Activated CD4-positive, alpha-beta memory T cell treated with anti-CD3 and anti-CD28 coated beads for 36 hours (primary cell): ENCODE measurements at regions not wholly inside any gene's neighbourhood (a gene's known extent, or its start where the extent isn't known, plus 50 kb on each side); places are given as distances from the start of the nearest gene placed in this dataset.
A peak's percentile ranks its signal among the peaks of the same experiment; 100 is the strongest.
"Not testable (repeated sequence)": the region's sequence is repeated elsewhere in the genome, so short reads cannot be mapped to it uniquely, and the experiment has no call there.

Experiments
- CTCF ChIA-PET: fragments of 350-600 bp; sonication (Branson Sonifier 250); formaldehyde crosslinking; loops from one replicate; lab custom pipeline; 2021; ENCODE audit warnings: antibody characterized with exemption, inconsistent platforms; lab: Charles Lee
- POLR2A ChIA-PET: fragments of 350-600 bp; sonication (Branson Sonifier 250); formaldehyde crosslinking; loops from one replicate; lab custom pipeline; 2021; ENCODE audit warnings: antibody characterized with exemption; lab: Charles Lee
- DNase-seq: peaks from one replicate; pipeline ENCODE4 v3.0.0-alpha.2; 2020
- H3K27ac Mint-ChIP-seq: one replicate; pipeline ENCODE4 v1.8.0; 2021; ENCODE audit warnings: mixed read lengths
- H3K27me3 Mint-ChIP-seq: one replicate; pipeline ENCODE4 v1.8.0; 2021; ENCODE audit warnings: mixed read lengths
- H3K36me3 Mint-ChIP-seq: one replicate; pipeline ENCODE4 v1.8.0; 2021; ENCODE audit warnings: mixed read lengths
- H3K4me1 Mint-ChIP-seq: one replicate; pipeline ENCODE4 v1.8.0; 2021; ENCODE audit warnings: low read depth, mixed read lengths
- H3K4me3 Mint-ChIP-seq: one replicate; pipeline ENCODE4 v1.8.0; 2021; ENCODE audit warnings: mild to moderate bottlenecking, mixed read lengths
- H3K9me3 Mint-ChIP-seq: one replicate; pipeline ENCODE4 v1.8.0; 2021; ENCODE audit warnings: mixed read lengths
- intact Hi-C: fragments of 100-400 bp; cut with micrococcal nuclease; formaldehyde crosslinking; loops from one replicate; pipeline ENCODE4 v1.15.1; 2023

- ChIA-PET CTCF (interaction anchor here (0.6 to 1.4 kb wide), 3 partner anchors 10 to 54 kb away, joined by 4 to 6 read pairs (median 4); no protein-coding TSS in a partner anchor), POLR2A (interaction anchor here (1.1 to 3.3 kb wide), 4 partner anchors 16 to 33 kb away, joined by 3 to 51 read pairs (median 10); no protein-coding TSS in a partner anchor)
- H3K27me3 Mint-ChIP-seq: no peaks in the 10 kb centered on the region
- no peak overlapping the region for H3K4me3 Mint-ChIP-seq
- no peaks in the 10 kb centered on the region for H3K9me3 Mint-ChIP-seq
- peaks cover 68% of the 10 kb centered on the region for H3K4me1 Mint-ChIP-seq
- peaks cover 2% of the 10 kb centered on the region for H3K36me3 Mint-ChIP-seq
- peak overlapping the region; percentile 48 for H3K27ac Mint-ChIP-seq
- peak; percentile 51 for DNase-seq
- intact Hi-C loops: loop anchor here (1.0 kb wide), 1 partner anchor 33 kb away; no protein-coding TSS in a partner anchor
Measured at GRCh38 chr13:42373048-42373812, 101.3 kb downstream of the AKAP11 start.

GRCh38 chr13:42375663-42376062 lies 103.7 kb downstream of the AKAP11 start:
- H3K36me3 Mint-ChIP-seq: peaks cover 2% of the 10 kb centered on the region
- H3K4me3 Mint-ChIP-seq: no peak overlapping the region
- peak overlapping the region; percentile 18 for H3K27ac Mint-ChIP-seq
- no peak for DNase-seq
- peaks cover 68% of the 10 kb centered on the region for H3K4me1 Mint-ChIP-seq
- POLR2A ChIA-PET: interaction anchor here (3.3 kb wide), 1 partner anchor 19 kb away, joined by 51 read pairs; no protein-coding TSS in a partner anchor
- H3K27me3 Mint-ChIP-seq: no peaks in the 10 kb centered on the region
- CTCF ChIA-PET: interaction anchor here (1.2 kb wide), 1 partner anchor 20 kb away, joined by 3 read pairs; no protein-coding TSS in a partner anchor
- intact Hi-C loops: loop anchor here (2.0 kb wide), 1 partner anchor 41 kb away; no protein-coding TSS in a partner anchor
- no peaks in the 10 kb centered on the region for H3K9me3 Mint-ChIP-seq

DNA sequence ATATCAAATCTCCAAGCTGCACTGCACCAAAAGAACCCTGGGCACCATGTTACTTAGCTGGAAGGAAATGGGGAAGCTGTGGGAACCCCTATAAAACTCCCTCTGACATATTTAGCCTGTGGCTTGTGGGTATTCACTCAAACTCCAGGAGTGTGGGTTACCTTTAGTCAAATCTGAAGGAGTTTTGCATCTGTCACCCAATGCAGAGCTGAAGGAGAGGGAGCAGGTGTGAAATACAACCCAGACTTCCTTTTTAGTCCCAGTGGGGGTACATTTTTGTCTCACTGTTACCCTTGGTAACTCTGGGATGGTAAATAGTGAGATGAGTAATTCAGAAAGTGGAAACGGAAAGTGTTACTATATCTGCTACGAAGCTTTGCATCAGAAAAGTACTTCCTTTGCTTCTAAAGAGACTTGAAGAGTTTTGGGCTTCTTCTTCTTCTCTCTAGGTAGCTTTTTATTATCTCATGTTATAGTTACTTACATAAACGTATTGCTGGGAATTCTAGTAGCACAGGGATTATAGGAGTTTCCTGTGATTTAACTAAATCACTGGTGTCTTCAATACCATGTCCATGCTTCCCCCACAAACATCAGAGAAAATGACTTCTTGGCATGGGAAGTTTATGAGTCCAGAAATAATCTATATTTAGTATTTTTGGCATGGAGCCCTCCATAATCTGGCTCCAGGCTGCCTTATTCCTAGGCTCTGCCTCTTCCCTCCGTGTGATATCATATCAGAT lies 105.9 kb downstream of the AKAP11 start:
- DNase-seq: peak; percentile 61
- Mint-ChIP-seq H3K27ac (peak overlapping the region; percentile 92), H3K4me1 (peaks cover 61% of the 10 kb centered on the region), H3K4me3 (peak overlapping the region; percentile 30), H3K27me3 (no peaks in the 10 kb centered on the region), H3K36me3 (peaks cover 2% of the 10 kb centered on the region), H3K9me3 (peaks cover 4% of the 10 kb centered on the region)
- intact Hi-C loops: loop anchor here (1.0 to 2.0 kb wide), 7 partner anchors 9 to 119 kb away; no protein-coding TSS in a partner anchor
- CTCF ChIA-PET: interaction anchor here (0.7 to 1.8 kb wide), 5 partner anchors 8 to 28 kb away, joined by 4 to 18 read pairs (median 5); no protein-coding TSS in a partner anchor
- POLR2A ChIA-PET: interaction anchor here (0.6 to 3.3 kb wide), 16 partner anchors 8 to 1317 kb away, joined by 3 to 128 read pairs (median 5); partner anchors contain the start of gene WBP4

GRCh38 chr13:42378383-42378780 lies 106.4 kb downstream of the AKAP11 start:
- POLR2A ChIA-PET: interaction anchor here (0.6 to 3.3 kb wide), 13 partner anchors 9 to 1317 kb away, joined by 3 to 128 read pairs (median 5); partner anchors contain the start of gene WBP4
- Mint-ChIP-seq H3K36me3 (peaks cover 2% of the 10 kb centered on the region), H3K27ac (peak overlapping the region; percentile 92), H3K27me3 (no peaks in the 10 kb centered on the region), H3K4me3 (peak overlapping the region; percentile 30), H3K4me1 (peaks cover 55% of the 10 kb centered on the region), H3K9me3 (peaks cover 4% of the 10 kb centered on the region)
- intact Hi-C loops: loop anchor here (1.0 kb wide), 2 partner anchors 15 to 119 kb away; no protein-coding TSS in a partner anchor
- peak; percentile 56 for DNase-seq
- CTCF ChIA-PET: interaction anchor here (1.3 to 1.8 kb wide), 4 partner anchors 15 to 28 kb away, joined by 4 to 18 read pairs (median 5); no protein-coding TSS in a partner anchor

GRCh38 chr13:42379241-42379640 lies 107.3 kb downstream of the AKAP11 start:
- POLR2A ChIA-PET: interaction anchor here (1.1 to 3.3 kb wide), 4 partner anchors 14 to 23 kb away, joined by 9 to 128 read pairs (median 32); no protein-coding TSS in a partner anchor
- no peak for DNase-seq
- no peak overlapping the region for H3K4me3 Mint-ChIP-seq
- no peaks in the 10 kb centered on the region for H3K27me3 Mint-ChIP-seq
- CTCF ChIA-PET: no interaction called here
- H3K36me3 Mint-ChIP-seq: peaks cover 2% of the 10 kb centered on the region
- H3K27ac Mint-ChIP-seq: peak overlapping the region; percentile 92
- intact Hi-C loops: no loop called here
- H3K9me3 Mint-ChIP-seq: peaks cover 4% of the 10 kb centered on the region
- peaks cover 55% of the 10 kb centered on the region for H3K4me1 Mint-ChIP-seq

GRCh38 chr13:42380420-42381164 lies 108.6 kb downstream of the AKAP11 start:
- Mint-ChIP-seq H3K4me3 (peak overlapping the region; percentile 45), H3K4me1 (peaks cover 54% of the 10 kb centered on the region), H3K27ac (peak overlapping the region; percentile 46), H3K9me3 (peaks cover 6% of the 10 kb centered on the region), H3K36me3 (peaks cover 2% of the 10 kb centered on the region), H3K27me3 (no peaks in the 10 kb centered on the region)
- CTCF ChIA-PET: interaction anchor here (0.6 to 2.1 kb wide), 3 partner anchors 12 to 127 kb away, joined by 3 to 8 read pairs (median 3); no protein-coding TSS in a partner anchor
- peak; percentile 40 for DNase-seq
- intact Hi-C loops: no loop called here
- POLR2A ChIA-PET: interaction anchor here (1.1 to 2.8 kb wide), 3 partner anchors 11 to 15 kb away, joined by 5 to 16 read pairs (median 9); no protein-coding TSS in a partner anchor

GRCh38 chr13:42381165-42381425 lies 109.1 kb downstream of the AKAP11 start:
- H3K4me1 Mint-ChIP-seq: peaks cover 49% of the 10 kb centered on the region

GRCh38 chr13:42381426-42381825 lies 109.5 kb downstream of the AKAP11 start:
- H3K27me3 Mint-ChIP-seq, DNase-seq, H3K27ac Mint-ChIP-seq, H3K4me3 Mint-ChIP-seq, H3K9me3 Mint-ChIP-seq, intact Hi-C loops, H3K36me3 Mint-ChIP-seq: not testable (repeated sequence)
- ChIA-PET CTCF (interaction anchor here (0.6 to 2.1 kb wide), 3 partner anchors 9 to 126 kb away, joined by 3 to 8 read pairs (median 4); no protein-coding TSS in a partner anchor), POLR2A (interaction anchor here (0.9 to 2.8 kb wide), 3 partner anchors 12 to 14 kb away, joined by 3 to 16 read pairs (median 5); no protein-coding TSS in a partner anchor)
- H3K4me1 Mint-ChIP-seq: peaks cover 46% of the 10 kb centered on the region

More at GRCh38 chr13:42381165-42381425, 109.1 kb downstream of the AKAP11 start:
- DNase-seq: no peak
- Mint-ChIP-seq H3K9me3 (peaks cover 6% of the 10 kb centered on the region), H3K27ac (no peak overlapping the region), H3K4me3 (no peak overlapping the region), H3K27me3 (no peaks in the 10 kb centered on the region), H3K36me3 (peaks cover 2% of the 10 kb centered on the region)
- POLR2A ChIA-PET: interaction anchor here (1.7 to 2.8 kb wide), 2 partner anchors 11 to 12 kb away, joined by 5 to 16 read pairs; no protein-coding TSS in a partner anchor
- CTCF ChIA-PET: interaction anchor here (0.6 to 2.1 kb wide), 4 partner anchors 9 to 127 kb away, joined by 3 to 8 read pairs (median 4); no protein-coding TSS in a partner anchor
- intact Hi-C loops: no loop called here

GRCh38 chr13:42383025-42383424 lies 111.1 kb downstream of the AKAP11 start:
- no peak for DNase-seq
- peaks cover 2% of the 10 kb centered on the region for H3K36me3 Mint-ChIP-seq
- ChIA-PET POLR2A (interaction anchor here (0.7 to 1.8 kb wide), 3 partner anchors 10 to 28 kb away, joined by 3 to 8 read pairs (median 4); no protein-coding TSS in a partner anchor), CTCF (interaction anchor here (1.4 kb wide), 1 partner anchor 9 kb away, joined by 4 read pairs; no protein-coding TSS in a partner anchor)
- no peak overlapping the region for H3K4me3 Mint-ChIP-seq
- H3K27me3 Mint-ChIP-seq: no peaks in the 10 kb centered on the region
- H3K9me3 Mint-ChIP-seq: peaks cover 6% of the 10 kb centered on the region
- peaks cover 42% of the 10 kb centered on the region for H3K4me1 Mint-ChIP-seq
- intact Hi-C loops: no loop called here
- no peak overlapping the region for H3K27ac Mint-ChIP-seq

DNA sequence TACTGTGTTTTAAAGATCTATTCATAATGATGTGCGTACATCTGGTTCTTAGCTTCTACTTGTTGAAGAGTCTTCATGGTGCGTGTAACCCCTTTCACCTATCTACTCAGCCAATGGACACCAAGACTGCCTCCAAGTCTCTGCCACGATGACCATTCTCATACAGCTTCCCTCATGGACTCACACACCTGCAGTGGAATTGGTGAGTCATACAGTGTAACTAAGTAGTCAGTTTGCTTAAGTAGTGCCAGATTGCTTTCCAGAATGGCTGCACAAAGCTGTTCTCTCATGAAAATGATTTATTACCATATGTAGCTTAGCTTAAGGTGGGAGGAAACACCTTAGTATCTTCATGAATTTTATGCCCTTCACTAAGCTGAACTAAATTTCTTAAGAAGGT lies 112.3 kb downstream of the AKAP11 start:
- no peak overlapping the region for H3K4me3 Mint-ChIP-seq
- ChIA-PET CTCF (interaction anchor here (1.2 kb wide), 1 partner anchor 50 kb away, joined by 3 read pairs; no protein-coding TSS in a partner anchor), POLR2A (interaction anchor here (1.8 kb wide), 1 partner anchor 9 kb away, joined by 8 read pairs; no protein-coding TSS in a partner anchor)
- H3K9me3 Mint-ChIP-seq: peaks cover 6% of the 10 kb centered on the region
- H3K36me3 Mint-ChIP-seq: peaks cover 2% of the 10 kb centered on the region
- no peak overlapping the region for H3K27ac Mint-ChIP-seq
- no peak for DNase-seq
- intact Hi-C loops: no loop called here
- no peaks in the 10 kb centered on the region for H3K27me3 Mint-ChIP-seq
- H3K4me1 Mint-ChIP-seq: peaks cover 41% of the 10 kb centered on the region
